SK-N-MC (cell line): ENCODE measurements at regions not wholly inside any gene's neighbourhood (a gene's known extent, or its start where the extent isn't known, plus 50 kb on each side); places are given as distances from the start of the nearest gene placed in this dataset.

Source experiments
- EZH2 ChIP-seq: fragments of 200-600 bp; sonication (generic); IDR thresholded peaks from one replicate; pipeline ENCODE4 v1.6.1; 2017; ENCODE audit warnings: antibody characterized with exemption
- FOXP2 ChIP-seq: optimal IDR thresholded peaks from 2 replicates; pipeline ENCODE3; 2011; ENCODE audit warnings: mild to moderate bottlenecking, moderate library complexity; ENCODE audit not compliant: insufficient read depth; ENCODE audit errors: extremely low read length, control extremely low read depth
- POLR2AphosphoS5 ChIP-seq: IDR thresholded peaks from 2 replicates; pipeline ENCODE4 v1.6.1; 2012; ENCODE audit warnings: mild to moderate bottlenecking, low read depth, low read length, borderline replicate concordance

DNA sequence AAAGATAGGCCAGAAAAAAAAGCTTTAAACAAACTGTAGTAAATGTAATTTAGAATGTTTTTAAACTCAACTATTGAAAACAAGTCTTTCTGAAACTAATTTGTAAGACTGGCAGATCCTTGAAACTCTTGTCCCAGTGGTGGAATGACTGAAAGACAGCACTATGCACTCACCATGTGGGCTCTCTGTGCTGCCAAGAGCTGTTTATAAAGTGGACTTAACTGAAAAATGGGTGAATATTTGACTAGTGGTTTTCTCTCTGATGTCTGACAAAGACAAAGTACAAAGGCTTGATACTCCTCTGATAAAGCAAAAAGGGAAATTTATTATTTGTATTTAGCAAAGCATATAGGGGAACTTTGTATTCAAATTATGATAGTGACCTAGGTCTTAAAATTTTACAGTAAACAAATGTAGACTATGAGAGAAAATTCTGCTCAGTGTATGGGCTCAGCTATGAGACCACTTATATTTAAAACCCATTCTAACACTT is 635.4 kb downstream of the NR2F1-AS1 start:
- TF ChIP-seq EZH2 = no peak
- TF ChIP-seq POLR2AphosphoS5 = no peak
- no peak for TF ChIP-seq FOXP2
